Nephron progenitor cell (in vitro differentiated cells): ENCODE measurements at regions not wholly inside any gene's neighbourhood (a gene's known extent, or its start where the extent isn't known, plus 50 kb on each side); places are given as distances from the start of the nearest gene placed in this dataset.
A peak's percentile ranks its signal among the peaks of the same experiment; 100 is the strongest.

Experiments
- DNase-seq: peaks from one replicate; pipeline ENCODE4 v3.0.0; 2021
- H3K27ac Mint-ChIP-seq: 2 replicates; pipeline ENCODE4 v1.8.0; 2021; ENCODE audit warnings: mild to moderate bottlenecking, moderate library complexity, mixed read lengths
- H3K27me3 Mint-ChIP-seq: 2 replicates; pipeline ENCODE4 v1.8.0; 2021; ENCODE audit warnings: mild to moderate bottlenecking, low read depth, mixed read lengths; ENCODE audit not compliant: poor library complexity
- H3K36me3 Mint-ChIP-seq: 2 replicates; pipeline ENCODE4 v1.8.0; 2021; ENCODE audit warnings: low read depth, mixed read lengths
- H3K4me1 Mint-ChIP-seq: 2 replicates; pipeline ENCODE4 v1.8.0; 2021; ENCODE audit warnings: mixed read lengths
- H3K4me3 Mint-ChIP-seq: 2 replicates; pipeline ENCODE4 v1.8.0; 2021; ENCODE audit warnings: mild to moderate bottlenecking, moderate library complexity, mixed read lengths
- H3K9me3 Mint-ChIP-seq: 2 replicates; pipeline ENCODE4 v1.8.0; 2021; ENCODE audit warnings: mild to moderate bottlenecking, moderate library complexity, mixed read lengths
- CTCF ChIP-seq: fragments of 200-600 bp; sonication (generic); IDR thresholded peaks from 2 replicates; pipeline ENCODE4 v1.5.0; 2021; ENCODE audit warnings: antibody characterized with exemption

- no peak overlapping the region for H3K27ac Mint-ChIP-seq
- H3K27me3 Mint-ChIP-seq: no peaks in the 10 kb centered on the region
- H3K9me3 Mint-ChIP-seq: no peaks in the 10 kb centered on the region
- DNase-seq: no peak
- TF ChIP-seq CTCF: no peak
- peaks cover 11% of the 10 kb centered on the region for H3K4me1 Mint-ChIP-seq
- H3K36me3 Mint-ChIP-seq: no peaks in the 10 kb centered on the region
- H3K4me3 Mint-ChIP-seq: no peak overlapping the region
These were observed 1666.8 kb downstream of the SUCLG1 start for GRCh38 chr2:82792316-82792715.

DNA sequence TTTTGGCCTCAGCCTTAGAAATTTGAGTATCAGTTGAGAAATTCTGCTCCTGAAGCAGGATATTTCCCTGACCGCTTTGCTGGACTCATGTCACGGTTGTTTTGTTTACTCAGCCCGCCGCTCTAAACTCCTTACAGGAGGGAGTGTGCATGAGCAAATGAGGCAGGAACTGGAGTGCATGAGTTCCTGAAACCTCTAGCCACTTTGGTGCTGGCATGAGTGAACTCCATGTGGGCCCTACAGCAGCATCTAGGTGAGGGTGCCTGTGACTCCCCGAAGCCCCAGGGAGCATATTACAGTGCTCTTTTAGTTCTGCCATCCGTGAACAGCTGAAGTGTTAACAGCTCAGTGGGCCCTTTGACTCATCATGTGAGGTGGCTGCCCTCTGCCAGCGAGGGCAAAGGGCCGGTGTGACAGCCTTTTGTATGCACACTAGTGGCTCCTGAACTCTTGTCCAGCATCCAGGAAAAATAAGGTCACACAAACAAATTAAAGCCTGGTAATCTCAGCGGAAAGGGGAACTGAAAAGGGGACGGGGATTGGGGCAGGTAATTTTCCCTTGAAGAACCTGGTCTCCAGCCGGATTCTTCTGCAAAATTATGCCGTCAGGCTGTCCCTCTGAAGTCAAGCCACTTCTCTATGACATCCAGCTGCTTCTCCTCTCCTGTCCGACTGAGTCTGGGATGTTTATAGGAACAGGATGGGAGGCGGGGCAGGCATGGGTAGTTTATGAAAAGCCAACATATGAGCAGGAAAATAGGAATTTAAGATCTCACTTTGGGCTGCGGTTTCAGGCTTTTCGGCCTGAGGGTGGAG, 1668.7 kb downstream of the SUCLG1 start:
- DNase-seq: peak; percentile 4
- H3K36me3 Mint-ChIP-seq: no peaks in the 10 kb centered on the region
- peaks cover 11% of the 10 kb centered on the region for H3K4me1 Mint-ChIP-seq
- no peaks in the 10 kb centered on the region for H3K27me3 Mint-ChIP-seq
- H3K9me3 Mint-ChIP-seq: no peaks in the 10 kb centered on the region
- no peak overlapping the region for H3K4me3 Mint-ChIP-seq
- peak overlapping the region; percentile 91 for H3K27ac Mint-ChIP-seq
- TF ChIP-seq CTCF: no peak

GRCh38 chr2:82789851-82790205, 1669.3 kb downstream of the SUCLG1 start:
- no peak for TF ChIP-seq CTCF
- Mint-ChIP-seq H3K36me3 (no peaks in the 10 kb centered on the region), H3K27me3 (no peaks in the 10 kb centered on the region), H3K9me3 (no peaks in the 10 kb centered on the region), H3K4me1 (peaks cover 11% of the 10 kb centered on the region), H3K4me3 (no peak overlapping the region), H3K27ac (no peak overlapping the region)
- DNase-seq: no peak

DNA sequence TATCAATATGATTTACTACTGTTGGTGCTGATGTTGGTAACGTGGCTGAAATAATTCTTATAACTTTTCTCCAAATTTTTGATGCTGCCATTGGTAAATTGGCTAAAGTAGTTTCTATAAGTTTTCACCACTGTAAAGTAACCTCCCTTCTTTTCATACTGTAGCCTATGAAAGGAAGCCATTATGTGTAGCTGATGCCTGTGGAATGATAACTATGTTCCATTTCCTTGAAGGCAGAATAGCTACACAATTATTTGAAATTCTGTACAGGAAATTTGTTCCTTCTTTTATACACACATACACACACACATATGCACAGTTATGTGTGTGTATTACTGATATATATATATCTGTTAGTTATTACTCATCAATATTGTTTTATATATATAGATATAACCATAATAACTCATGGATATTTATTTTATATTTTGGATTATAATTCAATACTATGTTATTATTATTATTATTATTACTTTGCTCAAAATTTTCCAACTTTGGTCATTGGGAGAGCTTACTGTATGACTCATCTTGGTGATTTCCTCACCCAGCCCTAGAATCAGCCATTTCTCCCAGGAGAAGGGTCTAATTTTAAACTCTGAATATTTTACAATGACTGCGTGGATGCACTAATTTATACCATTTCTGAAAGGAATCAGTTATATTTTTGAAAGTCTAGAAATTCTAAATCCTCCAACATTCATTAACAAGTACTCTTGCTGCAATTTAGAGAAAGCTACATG, 1677.7 kb downstream of the SUCLG1 start:
- Mint-ChIP-seq H3K9me3 (no peaks in the 10 kb centered on the region), H3K4me3 (no peak overlapping the region), H3K27me3 (peaks cover 3% of the 10 kb centered on the region), H3K27ac (no peak overlapping the region), H3K36me3 (no peaks in the 10 kb centered on the region), H3K4me1 (no peaks in the 10 kb centered on the region)
- no peak for DNase-seq
- TF ChIP-seq CTCF: no peak

DNA sequence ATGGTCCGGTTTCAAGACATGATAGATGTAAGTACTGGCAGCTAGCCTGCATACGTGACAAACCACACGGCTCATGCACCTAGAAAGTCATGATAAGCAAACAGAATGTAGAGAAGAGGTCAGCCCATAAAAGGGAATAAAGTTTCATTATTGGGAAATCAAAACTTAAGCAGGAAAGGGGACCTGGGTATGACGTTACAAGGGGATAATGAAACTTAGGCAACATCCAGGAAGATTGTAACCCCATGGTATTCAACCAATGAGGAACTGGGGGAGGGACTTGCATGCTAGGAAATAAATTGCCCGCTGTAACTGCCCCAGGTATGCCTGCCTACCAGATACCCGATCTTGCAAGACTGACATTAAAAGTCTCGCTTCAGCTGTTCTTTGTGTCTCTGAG, 1679.0 kb downstream of the SUCLG1 start:
- no peak for DNase-seq
- Mint-ChIP-seq H3K4me3 (no peak overlapping the region), H3K27ac (no peak overlapping the region), H3K27me3 (peaks cover 3% of the 10 kb centered on the region), H3K9me3 (no peaks in the 10 kb centered on the region), H3K36me3 (no peaks in the 10 kb centered on the region), H3K4me1 (no peaks in the 10 kb centered on the region)
- TF ChIP-seq CTCF: no peak
